COLO829 (cell line): ENCODE measurements at regions not wholly inside any gene's neighbourhood (a gene's known extent, or its start where the extent isn't known, plus 50 kb on each side); places are given as distances from the start of the nearest gene placed in this dataset.
A peak's percentile ranks its signal among the peaks of the same experiment; 100 is the strongest.
"Not testable (repeated sequence)": the region's sequence is repeated elsewhere in the genome, so short reads cannot be mapped to it uniquely, and the experiment has no call there.

Experiments
- DNase-seq: peaks from one replicate; pipeline ENCODE4 v3.0.0; 2012; ENCODE audit warnings: low spot score

- DNase-seq = no peak
Observed at GRCh38 chr2:207363761-207364290, 165.9 kb upstream of the CREB1 start.

DNA sequence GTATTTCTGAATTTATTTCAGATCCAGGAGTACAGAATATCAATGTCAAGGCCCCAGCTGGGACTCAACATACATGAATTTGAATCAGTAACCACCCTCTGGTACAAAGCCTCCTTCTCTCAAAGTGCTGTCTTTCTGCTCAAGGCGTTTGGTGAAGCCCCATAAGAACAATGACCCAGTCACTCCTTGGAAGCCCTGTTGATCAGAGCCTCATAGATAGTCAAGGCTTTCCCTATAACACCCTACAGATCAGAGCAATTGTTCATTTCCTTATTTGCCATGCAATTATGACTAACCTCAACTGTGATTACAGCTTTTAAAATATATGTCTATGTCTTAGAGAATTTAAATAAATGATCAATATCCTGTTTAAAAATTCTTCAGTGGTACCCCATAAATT, 159.1 kb upstream of the CREB1 start:
- peak; percentile 33 for DNase-seq

GRCh38 chr2:207371877-207372276, 157.9 kb upstream of the CREB1 start:
- DNase-seq = no peak

DNA sequence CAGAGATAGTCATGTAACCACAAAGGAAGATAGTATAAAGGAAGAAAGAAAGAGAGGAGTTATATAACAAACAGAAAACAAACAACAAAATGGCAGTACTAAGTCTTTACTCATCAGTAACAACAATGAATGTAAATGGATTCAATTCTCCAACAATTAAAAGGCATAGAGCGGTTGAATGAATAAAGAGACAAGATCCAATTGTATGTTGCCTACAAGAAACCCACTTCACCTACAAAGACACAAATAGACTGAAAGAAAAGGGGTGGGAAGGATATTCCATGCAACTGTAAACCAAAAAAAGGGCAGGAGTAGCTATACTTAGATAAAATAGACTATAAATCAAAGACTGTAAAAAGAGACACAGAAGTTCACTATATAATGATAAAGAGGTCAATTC, 157.3 kb upstream of the CREB1 start:
- no peak for DNase-seq

GRCh38 chr2:207375207-207375875, 154.4 kb upstream of the CREB1 start:
- no peak for DNase-seq

- not testable (repeated sequence) for DNase-seq
Observed at GRCh38 chr2:207378620-207379019, 151.1 kb upstream of the CREB1 start.

DNA sequence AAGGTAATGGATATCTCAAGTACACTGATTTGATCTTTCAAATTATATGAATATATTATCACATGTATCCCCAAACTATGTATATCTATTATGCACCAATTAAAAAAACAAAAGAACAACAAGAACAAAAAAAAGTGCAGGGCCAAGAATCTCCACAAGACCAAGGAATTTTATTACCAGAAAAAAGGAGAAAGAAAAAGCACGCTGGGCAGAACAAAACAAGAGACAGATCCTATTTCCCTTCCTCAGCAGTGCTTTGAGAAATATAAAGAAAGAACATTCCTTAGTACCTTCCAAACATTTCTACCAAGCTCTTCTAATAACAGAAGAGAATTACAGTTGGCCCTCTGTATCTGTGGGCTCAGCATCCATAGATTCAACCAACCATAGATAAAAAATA, 144.7 kb upstream of the CREB1 start:
- no peak for DNase-seq

DNA sequence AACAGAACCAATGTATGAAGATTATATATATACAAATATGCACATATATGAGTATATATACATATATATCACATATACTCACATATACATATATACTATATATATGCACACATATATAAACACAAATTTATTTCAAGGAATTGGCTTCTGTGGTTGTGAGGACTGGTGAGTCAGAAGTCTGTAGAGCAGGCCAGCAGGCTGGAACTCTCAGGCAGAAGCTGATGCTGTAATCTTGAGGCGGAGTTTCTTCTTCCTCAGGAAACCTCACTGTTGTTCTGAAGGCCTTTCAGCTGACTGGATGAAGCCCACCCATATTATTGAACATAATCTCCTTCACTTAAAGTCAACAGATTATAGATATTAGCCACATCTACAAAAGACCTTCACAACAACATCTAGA, 143.9 kb upstream of the CREB1 start:
- DNase-seq = no peak

- DNase-seq = no peak
Observed at GRCh38 chr2:207387001-207387571, 142.7 kb upstream of the CREB1 start.

GRCh38 chr2:207390302-207391095, 139.3 kb upstream of the CREB1 start:
- no peak for DNase-seq

DNA sequence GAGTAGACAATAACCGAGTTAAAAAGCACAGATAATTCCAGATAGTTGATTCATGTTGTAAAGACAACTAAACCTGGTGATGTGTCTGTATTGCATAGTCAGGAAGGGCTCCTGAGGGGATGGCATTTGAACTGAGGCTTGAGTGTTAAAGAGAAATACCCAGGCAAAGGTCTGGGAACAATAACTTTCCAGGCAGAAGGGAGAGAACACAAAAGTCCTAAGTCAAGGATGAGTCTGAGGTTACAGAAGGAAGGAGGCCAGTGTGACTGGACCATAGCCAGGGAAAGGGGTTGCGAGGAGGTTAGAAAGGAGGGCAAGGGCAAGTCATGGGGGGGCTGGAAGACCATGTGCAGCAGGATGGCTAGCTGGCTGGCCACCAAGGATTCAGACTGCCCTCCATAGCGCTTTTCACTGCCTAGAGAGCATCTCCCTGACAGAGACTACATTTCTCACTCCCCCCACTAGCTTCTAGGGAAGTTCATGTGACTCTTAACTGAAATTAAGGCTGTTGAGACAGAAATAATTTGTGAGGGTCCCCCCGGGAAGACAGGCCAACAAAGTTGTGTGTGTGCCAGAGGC, 135.5 kb upstream of the CREB1 start:
- no peak for DNase-seq

DNA sequence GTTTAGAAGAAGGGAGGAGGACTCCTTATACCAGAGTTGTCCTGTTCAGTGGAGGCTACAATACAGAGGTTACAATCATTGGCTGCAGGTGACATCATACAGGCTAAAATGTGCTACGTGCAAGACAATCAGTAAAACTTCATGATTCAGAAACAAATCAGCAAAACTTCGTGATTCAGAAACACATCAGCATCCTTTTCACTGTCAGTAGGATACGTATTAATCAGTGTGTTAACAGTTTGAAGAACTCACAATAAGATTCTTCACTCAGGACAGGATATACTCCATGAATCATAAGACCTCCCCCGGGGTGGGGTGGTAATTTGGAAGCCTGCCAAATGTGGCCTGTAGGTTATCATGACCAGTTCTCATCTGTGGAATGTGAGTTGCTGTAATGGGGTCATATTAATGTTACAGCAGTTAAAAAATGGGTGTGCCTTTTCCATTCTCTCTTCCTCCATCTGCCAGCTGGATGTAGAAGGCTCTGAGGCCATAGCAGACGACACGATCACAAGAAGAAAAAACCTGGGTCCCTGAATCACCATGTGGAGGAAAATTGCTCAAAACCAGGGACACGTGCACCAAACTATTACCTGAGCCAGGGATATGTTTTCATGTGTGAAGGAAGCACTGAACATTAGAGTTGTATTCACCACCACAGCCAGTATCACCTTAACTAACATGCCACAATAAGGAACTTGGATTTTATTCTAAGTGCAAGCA, 134.8 kb upstream of the CREB1 start:
- DNase-seq = peak; percentile 73

GRCh38 chr2:207395535-207396251, 134.1 kb upstream of the CREB1 start:
- DNase-seq = no peak

- no peak for DNase-seq
Observed at GRCh38 chr2:207397917-207398655, 131.7 kb upstream of the CREB1 start.

- DNase-seq = peak; percentile 65
Observed at GRCh38 chr2:207399301-207399700, 130.5 kb upstream of the CREB1 start.

- DNase-seq = no peak
Observed at GRCh38 chr2:207401338-207401737, 128.4 kb upstream of the CREB1 start.

DNA sequence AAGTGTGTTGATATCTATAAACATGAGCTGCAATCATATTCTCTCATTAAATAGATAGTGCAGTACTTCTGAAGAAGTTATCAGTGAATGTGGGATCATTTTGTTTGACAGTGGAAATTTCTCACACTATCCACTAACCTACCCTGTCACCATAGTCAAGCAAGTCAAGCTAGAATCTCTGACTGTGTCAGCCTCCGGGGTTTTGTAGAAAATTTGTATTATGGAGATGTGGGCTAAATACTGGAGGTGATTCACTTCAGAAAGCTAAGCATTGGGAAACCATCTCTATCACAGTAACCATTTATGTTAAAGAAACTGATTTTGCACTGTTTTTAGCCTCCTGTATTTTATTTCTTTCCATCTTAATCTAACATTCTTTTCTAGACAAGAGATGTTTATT, 126.6 kb upstream of the CREB1 start:
- no peak for DNase-seq

DNA sequence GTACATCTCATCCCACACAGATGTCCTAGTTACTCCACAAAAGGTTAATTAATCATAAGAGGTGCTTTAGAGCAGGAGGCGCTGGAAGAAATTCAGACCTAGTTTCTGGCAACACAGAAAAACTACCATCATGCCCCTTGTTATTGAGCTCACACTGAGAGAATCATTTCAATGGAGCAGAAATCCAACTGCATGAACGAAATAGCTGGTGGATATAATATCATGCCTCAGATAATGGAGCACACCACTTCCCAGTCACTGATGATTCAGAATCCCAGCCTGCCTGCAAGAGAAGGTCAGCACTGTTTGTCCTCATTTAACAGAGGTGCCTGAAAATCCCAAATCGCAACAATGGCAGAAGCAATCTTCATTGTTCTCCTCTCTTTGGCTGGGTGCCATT, 125.8 kb upstream of the CREB1 start:
- DNase-seq = no peak

- DNase-seq = no peak
Observed at GRCh38 chr2:207405150-207405549, 124.6 kb upstream of the CREB1 start.

GRCh38 chr2:207408086-207408794, 121.5 kb upstream of the CREB1 start:
- no peak for DNase-seq
